A673 (cell line): ENCODE measurements at regions not wholly inside any gene's neighbourhood (a gene's known extent, or its start where the extent isn't known, plus 50 kb on each side); places are given as distances from the start of the nearest gene placed in this dataset.
"Not testable (repeated sequence)": the region's sequence is repeated elsewhere in the genome, so short reads cannot be mapped to it uniquely, and the experiment has no call there.

ENCODE experiments used
- BruUV-seq: library from RNA; stranded (reverse); fragments of 400-500 nt; replicated peaks from 2 replicates; lab custom pipeline; 2021; lab: Mats Ljungman, UMichigan
- CTCF ChIA-PET: fragments of 300-600 bp; sonication (Branson Sonifier 250); formaldehyde crosslinking; loops from one replicate; lab custom pipeline; 2022; ENCODE audit warnings: antibody characterized with exemption; lab: Charles Lee
- POLR2A ChIA-PET: fragments of 300-600 bp; sonication (Branson Sonifier 250); formaldehyde crosslinking; loops from one replicate; lab custom pipeline; 2022; ENCODE audit warnings: antibody characterized with exemption; ENCODE audit not compliant: low non-redundant PET; lab: Charles Lee
- DNase-seq: peaks from one replicate; pipeline ENCODE4 v3.0.0-alpha.2; 2015; ENCODE audit warnings: low spot score
- H3K27ac ChIP-seq: fragments of 200-600 bp; sonication (generic); 2 replicates; pipeline ENCODE4 v1.5.1; 2016; ENCODE audit warnings: mixed run types, low read depth, mild to moderate bottlenecking, mixed read lengths, antibody characterized with exemption, low read length; ENCODE audit not compliant: poor library complexity, severe bottlenecking
- H3K27me3 ChIP-seq: fragments of 200-600 bp; sonication (generic); replicated peaks from 2 replicates; pipeline ENCODE4 v1.6.1; 2017; ENCODE audit warnings: mixed run types, low read depth, mild to moderate bottlenecking, mixed read lengths, antibody characterized with exemption, low read length; ENCODE audit not compliant: insufficient read depth, poor library complexity
- H3K36me3 ChIP-seq: fragments of 200-600 bp; sonication (generic); 2 replicates; pipeline ENCODE4 v1.6.1; 2016; ENCODE audit warnings: mixed run types, mild to moderate bottlenecking, mixed read lengths, antibody characterized with exemption, low read length; ENCODE audit not compliant: insufficient read depth, poor library complexity, severe bottlenecking
- H3K4me1 ChIP-seq: fragments of 200-600 bp; sonication (generic); 2 replicates; pipeline ENCODE4 v1.6.1; 2017; ENCODE audit warnings: mixed run types, mild to moderate bottlenecking, mixed read lengths, antibody characterized with exemption, low read length; ENCODE audit not compliant: insufficient read depth, poor library complexity, severe bottlenecking
- H3K4me3 ChIP-seq: fragments of 200-600 bp; sonication (generic); 2 replicates; pipeline ENCODE4 v1.5.1; 2016; ENCODE audit warnings: low read depth, mixed run types, mild to moderate bottlenecking, mixed read lengths, low read length; ENCODE audit not compliant: poor library complexity, severe bottlenecking
- H3K9me3 ChIP-seq: fragments of 200-600 bp; sonication (generic); 2 replicates; pipeline ENCODE4 v1.6.1; 2016; ENCODE audit warnings: mixed run types, low read depth, mild to moderate bottlenecking, mixed read lengths, antibody characterized with exemption, low read length; ENCODE audit not compliant: poor library complexity, severe bottlenecking
- intact Hi-C: fragments of 100-400 bp; cut with micrococcal nuclease; formaldehyde crosslinking; loops from one replicate; pipeline ENCODE4 v1.10.0; 2022; ENCODE audit not compliant: unreplicated experiment

GRCh38 chr15:20338671-20339070, 202.9 kb downstream of the GOLGA6L6 start:
- CTCF ChIA-PET, DNase-seq, intact Hi-C loops, H3K27ac ChIP-seq, H3K36me3 ChIP-seq, BruUV-seq, H3K27me3 ChIP-seq, POLR2A ChIA-PET, H3K4me3 ChIP-seq, H3K4me1 ChIP-seq: not testable (repeated sequence)
- peaks cover 54% of the 10 kb centered on the region for H3K9me3 ChIP-seq

GRCh38 chr15:20337238-20337637, 204.4 kb downstream of the GOLGA6L6 start:
- intact Hi-C loops, BruUV-seq: not testable (repeated sequence)

GRCh38 chr15:20334451-20334850, 207.1 kb downstream of the GOLGA6L6 start:
- H3K36me3 ChIP-seq, H3K4me3 ChIP-seq, POLR2A ChIA-PET, H3K27ac ChIP-seq, intact Hi-C loops, BruUV-seq, H3K4me1 ChIP-seq, H3K27me3 ChIP-seq, CTCF ChIA-PET, DNase-seq: not testable (repeated sequence)
- peaks cover 15% of the 10 kb centered on the region for H3K9me3 ChIP-seq

More at GRCh38 chr15:20337238-20337637, 204.4 kb downstream of the GOLGA6L6 start:
- H3K36me3 ChIP-seq, H3K4me3 ChIP-seq, H3K4me1 ChIP-seq, CTCF ChIA-PET, H3K27me3 ChIP-seq, H3K27ac ChIP-seq, POLR2A ChIA-PET: not testable (repeated sequence)
- peaks cover 43% of the 10 kb centered on the region for H3K9me3 ChIP-seq
- peak; percentile 0 for DNase-seq

- POLR2A ChIA-PET, H3K36me3 ChIP-seq, H3K27me3 ChIP-seq, CTCF ChIA-PET, H3K4me3 ChIP-seq, H3K27ac ChIP-seq, DNase-seq, intact Hi-C loops, BruUV-seq, H3K4me1 ChIP-seq, H3K9me3 ChIP-seq: not testable (repeated sequence)
These were observed 215.8 kb downstream of the GOLGA6L6 start for GRCh38 chr15:20325751-20326150.

GRCh38 chr15:20317132-20317531, 224.5 kb downstream of the GOLGA6L6 start:
- DNase-seq, H3K36me3 ChIP-seq, BruUV-seq, POLR2A ChIA-PET, H3K4me1 ChIP-seq, H3K27ac ChIP-seq, H3K27me3 ChIP-seq, H3K4me3 ChIP-seq, intact Hi-C loops, CTCF ChIA-PET: not testable (repeated sequence)
- peaks cover 24% of the 10 kb centered on the region for H3K9me3 ChIP-seq

GRCh38 chr15:20311014-20311680, 230.5 kb downstream of the GOLGA6L6 start:
- H3K27me3 ChIP-seq, H3K36me3 ChIP-seq, intact Hi-C loops, DNase-seq, H3K27ac ChIP-seq, POLR2A ChIA-PET, H3K4me1 ChIP-seq, CTCF ChIA-PET, BruUV-seq, H3K4me3 ChIP-seq: not testable (repeated sequence)
- H3K9me3 ChIP-seq, result peaks cover 30% of the 10 kb centered on the region
